ENCODE measurements at regions not wholly inside any gene's neighbourhood (a gene's known extent, or its start where the extent isn't known, plus 50 kb on each side); places are given as distances from the start of the nearest gene placed in this dataset.

DNA sequence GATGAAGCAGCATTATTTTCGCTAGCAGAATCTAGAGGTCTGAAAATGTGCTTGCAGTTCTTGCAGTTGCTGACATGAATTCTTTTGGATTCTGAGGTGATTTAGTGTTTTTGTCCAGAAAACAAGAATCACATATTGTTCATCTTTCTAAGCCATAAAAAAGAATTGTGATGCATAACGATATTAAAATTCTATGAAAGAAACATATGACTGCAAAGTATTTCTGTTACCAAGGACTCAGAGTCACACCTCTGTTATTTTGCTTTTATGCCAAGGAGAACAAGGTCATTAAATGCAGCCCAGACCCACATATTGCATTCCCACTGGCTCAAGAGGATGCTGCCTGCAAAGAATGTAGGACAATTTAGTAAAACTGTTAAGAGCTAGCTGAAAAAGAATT is 299.8 kb upstream of the GPR149 start:
- Mint-ChIP-seq H3K27me3 (no peaks in the 10 kb centered on the region), H3K4me1 (ENCODE audit: low read depth) (no peaks in the 10 kb centered on the region), H3K4me3 (no peak overlapping the region), H3K9me3 (peaks cover 2% of the 10 kb centered on the region), H3K36me3 (ENCODE audit: low read depth) (no peaks in the 10 kb centered on the region), H3K27ac (no peak overlapping the region)
- ATAC-seq (no peak), DNase-seq (no peak)
- ChIA-PET CTCF (no interaction called here), POLR2A (no interaction called here)
- TF ChIP-seq, protein P1, sequence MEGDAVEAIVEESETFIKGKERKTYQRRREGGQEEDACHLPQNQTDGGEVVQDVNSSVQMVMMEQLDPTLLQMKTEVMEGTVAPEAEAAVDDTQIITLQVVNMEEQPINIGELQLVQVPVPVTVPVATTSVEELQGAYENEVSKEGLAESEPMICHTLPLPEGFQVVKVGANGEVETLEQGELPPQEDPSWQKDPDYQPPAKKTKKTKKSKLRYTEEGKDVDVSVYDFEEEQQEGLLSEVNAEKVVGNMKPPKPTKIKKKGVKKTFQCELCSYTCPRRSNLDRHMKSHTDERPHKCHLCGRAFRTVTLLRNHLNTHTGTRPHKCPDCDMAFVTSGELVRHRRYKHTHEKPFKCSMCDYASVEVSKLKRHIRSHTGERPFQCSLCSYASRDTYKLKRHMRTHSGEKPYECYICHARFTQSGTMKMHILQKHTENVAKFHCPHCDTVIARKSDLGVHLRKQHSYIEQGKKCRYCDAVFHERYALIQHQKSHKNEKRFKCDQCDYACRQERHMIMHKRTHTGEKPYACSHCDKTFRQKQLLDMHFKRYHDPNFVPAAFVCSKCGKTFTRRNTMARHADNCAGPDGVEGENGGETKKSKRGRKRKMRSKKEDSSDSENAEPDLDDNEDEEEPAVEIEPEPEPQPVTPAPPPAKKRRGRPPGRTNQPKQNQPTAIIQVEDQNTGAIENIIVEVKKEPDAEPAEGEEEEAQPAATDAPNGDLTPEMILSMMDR (IDR thresholded peaks at IDR 0.05), result no peak
- intact Hi-C loops (cut with micrococcal nuclease), result no loop called here

DNA sequence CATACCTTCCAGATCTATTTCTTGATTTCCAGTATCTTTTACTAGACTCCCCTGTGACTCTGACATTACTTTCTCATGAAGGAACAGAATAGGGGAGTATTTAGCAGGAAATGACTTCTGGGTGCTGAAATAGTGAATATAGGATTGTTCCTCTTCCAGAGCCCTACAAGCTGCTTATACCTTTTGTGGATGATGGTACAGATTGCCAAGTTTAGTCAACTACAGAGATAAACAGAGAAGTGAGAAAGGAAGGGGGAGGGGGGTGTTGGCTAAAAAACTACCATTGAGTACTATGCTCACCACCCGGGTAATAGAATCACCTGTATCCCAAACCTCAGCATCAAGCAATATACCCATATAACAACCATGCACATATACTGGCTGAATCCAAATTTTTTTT is 298.3 kb upstream of the GPR149 start:
- TF ChIP-seq, protein P1 (IDR thresholded peaks at IDR 0.05), result no peak
- Mint-ChIP-seq H3K27ac (no peak overlapping the region), H3K4me3 (no peak overlapping the region), H3K36me3 (ENCODE audit: low read depth) (no peaks in the 10 kb centered on the region), H3K9me3 (peaks cover 2% of the 10 kb centered on the region), H3K27me3 (no peaks in the 10 kb centered on the region), H3K4me1 (ENCODE audit: low read depth) (no peaks in the 10 kb centered on the region)
- ChIA-PET POLR2A (no interaction called here), CTCF (no interaction called here)
- ATAC-seq, result no peak
- intact Hi-C loops (cut with micrococcal nuclease), result no loop called here
- no peak for DNase-seq

DNA sequence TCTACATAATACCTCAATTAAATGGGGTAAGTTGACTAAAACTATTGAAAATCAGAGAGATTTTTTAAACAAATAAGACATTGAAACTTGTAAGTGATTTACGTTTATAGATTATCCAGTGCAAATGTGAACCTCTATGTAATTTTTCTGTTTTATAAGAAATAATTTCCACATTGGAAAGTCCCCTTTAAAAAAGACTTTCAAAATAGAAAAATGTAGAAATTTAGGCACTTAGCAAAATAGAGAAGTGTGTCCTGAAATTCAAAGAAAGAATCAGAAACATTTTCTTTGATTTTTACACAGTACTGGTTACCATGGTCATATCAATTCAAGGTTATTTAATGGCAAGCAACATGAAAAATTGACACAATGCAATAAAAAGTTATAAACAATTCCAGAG is 290.9 kb upstream of the GPR149 start:
- no peak for DNase-seq
- ATAC-seq, result no peak
- Mint-ChIP-seq H3K36me3 (ENCODE audit: low read depth) (no peaks in the 10 kb centered on the region), H3K9me3 (no peaks in the 10 kb centered on the region), H3K4me1 (ENCODE audit: low read depth) (no peaks in the 10 kb centered on the region), H3K4me3 (no peak overlapping the region), H3K27me3 (no peaks in the 10 kb centered on the region), H3K27ac (no peak overlapping the region)
- CTCF ChIA-PET, result no interaction called here
- intact Hi-C loops (cut with micrococcal nuclease), result no loop called here
- POLR2A ChIA-PET, result no interaction called here
- TF ChIP-seq, protein P1 (IDR thresholded peaks at IDR 0.05), result no peak

DNA sequence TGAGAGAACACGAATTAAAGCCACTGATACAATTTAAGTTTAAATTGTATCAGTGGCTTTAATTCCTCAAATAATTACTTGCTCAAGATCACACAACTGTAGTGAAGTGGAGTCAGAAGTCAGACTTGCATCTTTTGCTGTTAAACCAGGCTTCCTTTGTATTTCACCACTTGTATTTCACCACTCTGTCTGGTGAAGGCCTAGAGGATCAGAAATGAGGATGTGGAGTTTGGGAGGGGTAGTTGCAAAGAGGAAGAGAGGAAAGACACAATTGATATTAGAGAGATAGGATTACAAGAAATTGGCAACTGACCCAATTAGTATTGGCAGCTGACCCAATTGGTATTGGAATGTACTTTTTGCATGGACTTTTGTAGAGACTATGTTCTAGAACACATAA is 288.1 kb upstream of the GPR149 start:
- Mint-ChIP-seq H3K27me3 (no peaks in the 10 kb centered on the region), H3K27ac (no peak overlapping the region), H3K36me3 (ENCODE audit: low read depth) (no peaks in the 10 kb centered on the region), H3K9me3 (no peaks in the 10 kb centered on the region), H3K4me1 (ENCODE audit: low read depth) (no peaks in the 10 kb centered on the region), H3K4me3 (no peak overlapping the region)
- TF ChIP-seq, protein P1 (IDR thresholded peaks at IDR 0.05), result no peak
- no peak for DNase-seq
- ATAC-seq, result no peak
- POLR2A ChIA-PET, result interaction anchor here (0.6 kb wide), 1 partner anchor 24 kb away, joined by 3 read pairs; no protein-coding TSS in a partner anchor
- CTCF ChIA-PET, result no interaction called here
- intact Hi-C loops (cut with micrococcal nuclease), result no loop called here

DNA sequence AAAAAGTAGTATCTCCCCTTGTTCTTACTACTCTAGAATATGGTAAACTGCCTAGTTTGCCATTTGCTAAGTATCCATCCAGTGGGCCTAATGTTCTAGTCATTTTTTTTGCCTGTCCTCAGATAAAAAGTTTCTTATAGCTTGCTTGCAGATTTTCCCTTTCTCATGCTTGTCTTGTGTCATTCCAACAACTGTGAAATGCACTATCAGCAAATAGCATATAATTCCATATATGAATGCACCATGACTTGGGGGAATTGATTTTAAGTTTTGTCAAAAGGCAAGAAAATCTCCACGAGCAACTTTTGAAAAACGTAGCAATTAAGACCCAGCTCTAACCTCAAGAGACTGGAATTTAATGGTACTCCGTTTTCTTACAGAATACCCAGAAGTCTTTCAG is 286.2 kb upstream of the GPR149 start:
- CTCF ChIA-PET, result no interaction called here
- H3K4me3 Mint-ChIP-seq, result no peak overlapping the region
- H3K27ac Mint-ChIP-seq, result no peak overlapping the region
- H3K27me3 Mint-ChIP-seq, result no peaks in the 10 kb centered on the region
- no peaks in the 10 kb centered on the region for H3K36me3 Mint-ChIP-seq (ENCODE audit: low read depth)
- POLR2A ChIA-PET, result no interaction called here
- H3K9me3 Mint-ChIP-seq, result no peaks in the 10 kb centered on the region
- no peak for DNase-seq
- TF ChIP-seq, protein P1 (IDR thresholded peaks at IDR 0.05), result no peak
- intact Hi-C loops (cut with micrococcal nuclease), result no loop called here
- no peak for ATAC-seq
- H3K4me1 Mint-ChIP-seq (ENCODE audit: low read depth), result no peaks in the 10 kb centered on the region

Data from activated CD8-positive, alpha-beta T cell treated with anti-CD3 and anti-CD28 coated beads for 36 hours (primary cell).